Fibroblast of lung (primary cell): ENCODE measurements at regions not wholly inside any gene's neighbourhood (a gene's known extent, or its start where the extent isn't known, plus 50 kb on each side); places are given as distances from the start of the nearest gene placed in this dataset.

Experiments used
- DNase-seq, 2 donors: peaks; one replicate each; pipeline versions ENCODE4 v3.0.0 to v3.0.0-alpha.2; 2010; ENCODE audit warnings: low read depth in 2 of 2
- H2AFZ ChIP-seq: 2 replicates; pipeline ENCODE4 v1.5.1; 2012; ENCODE audit warnings: low read length, control low read depth, inconsistent platforms
- H3K27ac ChIP-seq: 2 replicates; pipeline ENCODE4 v1.5.1; 2011; ENCODE audit warnings: low read length, control low read depth; ENCODE audit not compliant: insufficient read depth
- H3K27me3 ChIP-seq: 2 replicates; pipeline ENCODE4 v1.5.1; 2011; ENCODE audit warnings: mild to moderate bottlenecking, low read length; ENCODE audit not compliant: control insufficient read depth, insufficient read depth
- H3K36me3 ChIP-seq: 2 replicates; pipeline ENCODE4 v1.5.1; 2011; ENCODE audit warnings: low read length; ENCODE audit not compliant: control insufficient read depth, insufficient read depth
- H3K4me1 ChIP-seq: 2 replicates; pipeline ENCODE4 v1.5.1; 2011; ENCODE audit warnings: low read length; ENCODE audit not compliant: control insufficient read depth, insufficient read depth; ENCODE audit errors: extremely low read depth
- H3K4me2 ChIP-seq: 2 replicates; pipeline ENCODE4 v1.5.1; 2011; ENCODE audit warnings: low read length, control low read depth; ENCODE audit not compliant: insufficient read depth; ENCODE audit errors: extremely low read depth
- H3K4me3 ChIP-seq, 4 experiments: fragments of 200-600 bp in 1 of 4; sonication (generic) in 1 of 4; replicated peaks in 1 of 4; 2 replicates each; pipeline ENCODE4 v1.5.1; 2011 to 2016; ENCODE audit warnings: low read length in 4 of 4, low read depth in 3 of 4, mild to moderate bottlenecking in 3 of 4, control low read depth in 2 of 4, inconsistent platforms in 1 of 4, mixed read lengths in 1 of 4; ENCODE audit not compliant: insufficient read depth in 1 of 4; ENCODE audit errors: control extremely low read depth in 1 of 4
- H3K79me2 ChIP-seq: 2 replicates; pipeline ENCODE4 v1.5.1; 2012; ENCODE audit warnings: mild to moderate bottlenecking, low read length, inconsistent platforms; ENCODE audit not compliant: control insufficient read depth, insufficient read depth
- H3K9ac ChIP-seq: 2 replicates; pipeline ENCODE4 v1.5.1; 2011; ENCODE audit warnings: mild to moderate bottlenecking, low read length, control low read depth; ENCODE audit not compliant: insufficient read depth
- H3K9me3 ChIP-seq: 2 replicates; pipeline ENCODE4 v1.5.1; 2012; ENCODE audit warnings: low read depth, low read length; ENCODE audit not compliant: control insufficient read depth, insufficient read depth
- H4K20me1 ChIP-seq: 2 replicates; pipeline ENCODE4 v1.5.1; 2011; ENCODE audit warnings: low read length; ENCODE audit not compliant: control insufficient read depth, insufficient read depth; ENCODE audit errors: extremely low read depth
- EZH2 ChIP-seq: IDR thresholded peaks from 2 replicates; pipeline ENCODE4 v1.5.1; 2012; ENCODE audit warnings: low read length, control low read depth, mild to moderate bottlenecking; ENCODE audit errors: missing control alignments
- TF ChIP-seq, protein P1 (sequence below), 2 donors: IDR thresholded peaks in 1 of 2; conservative IDR thresholded peaks in 1 of 2; 1 replicate in 1 of 2; 2 replicates in 1 of 2; pipeline ENCODE4 v1.5.1; 2011 to 2012; ENCODE audit warnings: low read length in 2 of 2, control low read depth in 1 of 2, inconsistent platforms in 1 of 2, low read depth in 1 of 2, mild to moderate bottlenecking in 1 of 2

DNA sequence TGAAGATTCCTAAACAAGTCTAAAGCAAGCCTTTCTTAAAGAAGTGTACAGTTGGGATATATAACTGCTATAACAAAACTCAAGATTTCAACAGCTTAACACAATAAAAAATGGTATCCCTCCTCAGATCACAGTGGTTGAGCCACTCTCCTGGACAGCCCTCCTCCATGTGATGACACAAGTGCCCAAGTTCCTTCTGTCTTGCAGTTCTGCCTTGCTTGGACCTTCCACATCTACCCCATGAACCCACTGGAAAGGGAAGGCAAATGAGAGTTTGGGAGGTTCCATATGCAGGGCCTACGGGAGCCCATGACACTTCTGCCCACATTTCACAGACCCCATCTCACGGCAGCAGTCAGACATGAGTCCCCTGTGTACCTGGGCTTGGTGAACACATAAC is 659.2 kb downstream of the UQCRFS1 start:
- DNase-seq, result no peak
- no peaks in the 10 kb centered on the region for H3K9me3 ChIP-seq
- H3K27me3 ChIP-seq, result no peaks in the 10 kb centered on the region
- no peaks in the 10 kb centered on the region for H3K36me3 ChIP-seq
- no peak overlapping the region for H2AFZ ChIP-seq
- no peaks in the 10 kb centered on the region for H4K20me1 ChIP-seq
- H3K9ac ChIP-seq, result no peak overlapping the region
- no peak overlapping the region for H3K4me2 ChIP-seq
- no peaks in the 10 kb centered on the region for H3K79me2 ChIP-seq
- TF ChIP-seq, protein P1, sequence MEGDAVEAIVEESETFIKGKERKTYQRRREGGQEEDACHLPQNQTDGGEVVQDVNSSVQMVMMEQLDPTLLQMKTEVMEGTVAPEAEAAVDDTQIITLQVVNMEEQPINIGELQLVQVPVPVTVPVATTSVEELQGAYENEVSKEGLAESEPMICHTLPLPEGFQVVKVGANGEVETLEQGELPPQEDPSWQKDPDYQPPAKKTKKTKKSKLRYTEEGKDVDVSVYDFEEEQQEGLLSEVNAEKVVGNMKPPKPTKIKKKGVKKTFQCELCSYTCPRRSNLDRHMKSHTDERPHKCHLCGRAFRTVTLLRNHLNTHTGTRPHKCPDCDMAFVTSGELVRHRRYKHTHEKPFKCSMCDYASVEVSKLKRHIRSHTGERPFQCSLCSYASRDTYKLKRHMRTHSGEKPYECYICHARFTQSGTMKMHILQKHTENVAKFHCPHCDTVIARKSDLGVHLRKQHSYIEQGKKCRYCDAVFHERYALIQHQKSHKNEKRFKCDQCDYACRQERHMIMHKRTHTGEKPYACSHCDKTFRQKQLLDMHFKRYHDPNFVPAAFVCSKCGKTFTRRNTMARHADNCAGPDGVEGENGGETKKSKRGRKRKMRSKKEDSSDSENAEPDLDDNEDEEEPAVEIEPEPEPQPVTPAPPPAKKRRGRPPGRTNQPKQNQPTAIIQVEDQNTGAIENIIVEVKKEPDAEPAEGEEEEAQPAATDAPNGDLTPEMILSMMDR (conservative IDR thresholded peaks at IDR 0.05 in 1 of 2, IDR thresholded peaks at IDR 0.05 in 1 of 2; ENCODE audit: low read depth in 1 of 2, low read length in 2 of 2), result no peak
- TF ChIP-seq EZH2, result no peak
- no peak overlapping the region for H3K27ac ChIP-seq
- no peak overlapping the region for H3K4me3 ChIP-seq
- no peaks in the 10 kb centered on the region for H3K4me1 ChIP-seq

DNA sequence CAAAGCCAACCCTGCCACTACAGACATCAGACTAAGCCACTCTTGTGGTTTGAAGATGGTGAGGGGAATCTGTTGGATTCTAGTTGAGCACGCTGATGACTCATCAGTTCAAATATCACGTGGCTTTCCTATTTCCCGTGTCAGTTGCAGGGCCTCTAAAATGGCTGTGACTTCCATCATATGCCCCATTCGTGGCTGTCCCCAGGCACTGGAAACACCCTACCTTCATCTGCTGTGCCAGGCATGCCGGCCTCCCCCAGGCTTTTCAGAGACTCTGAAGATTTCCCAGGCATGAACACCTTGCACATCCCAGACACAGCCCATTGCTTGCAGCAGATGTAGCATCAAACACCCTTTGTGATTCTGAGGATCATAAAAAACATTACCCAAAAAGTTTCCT is 659.9 kb downstream of the UQCRFS1 start:
- Histone ChIP-seq H3K27me3 (no peaks in the 10 kb centered on the region), H3K79me2 (no peaks in the 10 kb centered on the region), H3K27ac (no peak overlapping the region), H3K4me1 (no peaks in the 10 kb centered on the region), H3K4me3 (no peak overlapping the region), H3K9ac (no peak overlapping the region), H3K36me3 (no peaks in the 10 kb centered on the region), H2AFZ (no peak overlapping the region), H3K9me3 (no peaks in the 10 kb centered on the region), H4K20me1 (no peaks in the 10 kb centered on the region), H3K4me2 (no peak overlapping the region)
- peak in 1 of 2 donors; percentile 0 for DNase-seq
- TF ChIP-seq EZH2, result no peak
- TF ChIP-seq, protein P1 (conservative IDR thresholded peaks at IDR 0.05 in 1 of 2, IDR thresholded peaks at IDR 0.05 in 1 of 2; ENCODE audit: low read depth in 1 of 2, low read length in 2 of 2), result no peak

DNA sequence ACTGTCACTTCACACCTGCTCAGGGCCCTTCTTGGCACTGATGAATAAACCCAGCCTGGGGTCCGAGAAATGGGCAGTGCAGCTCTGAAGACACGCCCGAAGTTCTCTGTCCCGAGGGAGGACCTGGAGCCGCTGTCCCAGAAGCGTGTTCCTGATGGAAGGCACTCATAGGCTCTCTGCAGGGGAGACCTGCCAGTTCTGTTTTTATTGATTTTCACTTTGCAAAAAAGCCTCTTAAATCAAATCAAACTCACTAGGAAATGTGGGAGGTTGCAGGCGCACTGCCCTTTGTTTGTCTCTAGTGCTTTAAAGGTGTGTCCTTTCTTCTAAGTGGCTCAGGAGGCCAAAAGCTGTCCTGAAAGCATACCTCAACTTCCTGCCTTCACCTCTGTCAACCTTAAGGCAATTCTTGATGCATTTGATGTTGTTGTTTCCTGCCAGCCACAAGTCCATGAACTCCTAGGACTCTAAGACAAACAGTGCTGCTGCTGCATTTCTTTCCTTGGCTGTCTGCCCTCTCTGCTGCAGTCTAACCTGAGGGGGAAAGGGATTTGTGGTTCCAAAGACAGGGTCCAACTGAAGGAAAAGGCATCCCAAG is 663.2 kb downstream of the UQCRFS1 start:
- no peak overlapping the region for H2AFZ ChIP-seq
- H3K4me3 ChIP-seq, result no peak overlapping the region
- no peaks in the 10 kb centered on the region for H3K36me3 ChIP-seq
- no peaks in the 10 kb centered on the region for H3K4me1 ChIP-seq
- TF ChIP-seq EZH2, result no peak
- TF ChIP-seq, protein P1 (conservative IDR thresholded peaks at IDR 0.05 in 1 of 2, IDR thresholded peaks at IDR 0.05 in 1 of 2; ENCODE audit: low read depth in 1 of 2, low read length in 2 of 2), result no peak
- no peak overlapping the region for H3K4me2 ChIP-seq
- no peak for DNase-seq
- no peaks in the 10 kb centered on the region for H3K9me3 ChIP-seq
- H3K9ac ChIP-seq, result no peak overlapping the region
- no peaks in the 10 kb centered on the region for H3K79me2 ChIP-seq
- no peaks in the 10 kb centered on the region for H4K20me1 ChIP-seq
- no peak overlapping the region for H3K27ac ChIP-seq
- no peaks in the 10 kb centered on the region for H3K27me3 ChIP-seq
